Right atrium auricular region (tissue), 2 donors: ENCODE measurements at regions not wholly inside any gene's neighbourhood (a gene's known extent, or its start where the extent isn't known, plus 50 kb on each side); places are given as distances from the start of the nearest gene placed in this dataset.
"Not testable (repeated sequence)": the region's sequence is repeated elsewhere in the genome, so short reads cannot be mapped to it uniquely, and the experiment has no call there.

Experiments
- DNase-seq: peaks from one replicate; pipeline ENCODE4 v3.0.0-alpha.2; 2019; ENCODE audit warnings: low spot score
- H3K27ac ChIP-seq, 2 donors: fragments of 200-600 bp; sonication (generic); 1 replicate in 1 of 2; 2 replicates in 1 of 2; pipeline ENCODE4 v1.5.1; 2016 to 2019
- H3K27me3 ChIP-seq, 2 donors: fragments of 200-600 bp; sonication (generic); one replicate each; pipeline versions ENCODE4 v1.5.1 to v1.6.0; 2017 to 2019
- H3K36me3 ChIP-seq: fragments of 200-600 bp; sonication (generic); one replicate; pipeline ENCODE4 v1.5.1; 2016
- H3K4me1 ChIP-seq, 2 donors: fragments of 200-600 bp; sonication (generic); one replicate each; pipeline versions ENCODE4 v1.5.1 to v1.6.0; 2017 to 2019
- H3K4me3 ChIP-seq, 2 donors: fragments of 200-600 bp; sonication (generic); 1 replicate in 1 of 2; 2 replicates in 1 of 2; pipeline ENCODE4 v1.5.1; 2017 to 2019; ENCODE audit warnings: mild to moderate bottlenecking in 1 of 2, moderate library complexity in 1 of 2
- H3K9me3 ChIP-seq, 2 donors: fragments of 200-600 bp; sonication (generic); one replicate each; pipeline ENCODE4 v1.5.1; 2019
- TF ChIP-seq, protein P1 (sequence below), 2 donors: fragments of 200-600 bp; sonication (generic); IDR thresholded peaks; one replicate each; pipeline ENCODE4 v1.5.1; 2019; ENCODE audit warnings: antibody characterized with exemption in 2 of 2

DNA sequence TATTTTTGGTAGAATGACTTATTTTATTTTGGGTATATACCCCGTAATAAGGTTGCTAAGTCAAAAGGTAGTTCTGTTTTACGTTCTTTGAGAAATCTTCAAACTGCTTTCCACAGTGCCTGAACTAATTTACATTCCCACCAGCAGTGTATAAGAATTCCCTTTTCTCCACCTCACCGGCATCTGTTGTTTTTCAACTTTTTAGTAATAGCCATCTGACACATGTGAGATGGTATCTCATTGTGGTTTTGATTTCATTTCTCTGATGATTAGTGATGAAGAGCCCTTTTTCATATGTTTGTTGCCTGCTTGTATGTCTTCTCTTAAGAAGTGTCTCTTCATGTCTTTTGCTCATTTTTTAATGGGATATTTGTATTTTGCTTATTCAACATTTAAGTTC, 215.2 kb upstream of the TFPI start:
- TF ChIP-seq, protein P1, sequence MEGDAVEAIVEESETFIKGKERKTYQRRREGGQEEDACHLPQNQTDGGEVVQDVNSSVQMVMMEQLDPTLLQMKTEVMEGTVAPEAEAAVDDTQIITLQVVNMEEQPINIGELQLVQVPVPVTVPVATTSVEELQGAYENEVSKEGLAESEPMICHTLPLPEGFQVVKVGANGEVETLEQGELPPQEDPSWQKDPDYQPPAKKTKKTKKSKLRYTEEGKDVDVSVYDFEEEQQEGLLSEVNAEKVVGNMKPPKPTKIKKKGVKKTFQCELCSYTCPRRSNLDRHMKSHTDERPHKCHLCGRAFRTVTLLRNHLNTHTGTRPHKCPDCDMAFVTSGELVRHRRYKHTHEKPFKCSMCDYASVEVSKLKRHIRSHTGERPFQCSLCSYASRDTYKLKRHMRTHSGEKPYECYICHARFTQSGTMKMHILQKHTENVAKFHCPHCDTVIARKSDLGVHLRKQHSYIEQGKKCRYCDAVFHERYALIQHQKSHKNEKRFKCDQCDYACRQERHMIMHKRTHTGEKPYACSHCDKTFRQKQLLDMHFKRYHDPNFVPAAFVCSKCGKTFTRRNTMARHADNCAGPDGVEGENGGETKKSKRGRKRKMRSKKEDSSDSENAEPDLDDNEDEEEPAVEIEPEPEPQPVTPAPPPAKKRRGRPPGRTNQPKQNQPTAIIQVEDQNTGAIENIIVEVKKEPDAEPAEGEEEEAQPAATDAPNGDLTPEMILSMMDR (IDR thresholded peaks at IDR 0.05) = no peak
- no peaks in the 10 kb centered on the region for H3K4me1 ChIP-seq

DNA sequence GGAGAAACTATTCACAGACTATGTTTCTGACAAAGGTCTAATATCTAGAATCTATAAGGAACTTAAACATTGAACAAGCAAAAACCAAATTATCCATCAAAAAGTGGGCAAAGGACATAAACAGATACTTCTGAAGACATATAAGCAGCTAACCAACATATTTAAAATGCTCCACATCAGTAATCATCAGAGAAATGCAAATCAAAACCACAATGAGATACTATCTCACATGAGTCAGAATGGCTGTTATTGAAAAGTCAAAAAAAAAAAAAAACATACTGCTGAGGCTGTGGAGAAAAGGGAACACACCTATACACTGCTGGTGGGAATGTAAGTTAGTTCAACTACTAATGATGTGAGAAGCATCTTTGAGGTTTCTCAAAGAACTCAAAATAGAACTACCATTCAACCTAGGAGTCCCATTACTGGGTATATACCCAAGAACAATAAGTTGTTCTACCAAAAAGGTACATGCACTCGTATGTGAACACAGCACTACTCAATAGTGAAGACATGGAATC, 220.4 kb upstream of the TFPI start:
- TF ChIP-seq, protein P1 (IDR thresholded peaks at IDR 0.05) = no peak
- H3K36me3 ChIP-seq = no peaks in the 10 kb centered on the region
- no peak for DNase-seq
- no peak overlapping the region for H3K27ac ChIP-seq
- no peaks in the 10 kb centered on the region for H3K27me3 ChIP-seq
- no peaks in the 10 kb centered on the region for H3K9me3 ChIP-seq
- no peaks in the 10 kb centered on the region for H3K4me1 ChIP-seq
- H3K4me3 ChIP-seq = no peak overlapping the region

More for the DNA sequence above, 215.2 kb upstream of the TFPI start:
- Histone ChIP-seq H3K27ac (no peak overlapping the region), H3K9me3 (no peaks in the 10 kb centered on the region), H3K36me3 (no peaks in the 10 kb centered on the region), H3K4me3 (no peak overlapping the region), H3K27me3 (no peaks in the 10 kb centered on the region)
- no peak for DNase-seq

DNA sequence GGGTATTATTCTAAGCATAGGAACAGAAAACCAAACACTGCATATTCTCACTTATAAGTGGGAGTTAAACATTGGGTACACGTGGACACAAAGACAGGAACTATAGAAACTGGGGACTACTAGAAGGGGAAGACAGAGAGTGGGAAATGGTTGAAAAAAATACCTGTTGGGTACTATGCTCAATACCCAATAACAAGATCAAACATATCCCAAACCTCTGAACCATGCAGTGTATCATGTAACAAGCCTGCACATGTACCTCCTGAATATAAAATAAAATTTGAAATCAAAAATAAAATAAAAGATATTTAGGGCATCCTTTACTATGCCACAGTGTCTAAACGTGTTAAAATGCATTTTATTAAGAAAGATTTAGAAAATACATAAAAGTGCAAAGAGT, 221.0 kb upstream of the TFPI start:
- Histone ChIP-seq H3K9me3 (no peaks in the 10 kb centered on the region), H3K36me3 (no peaks in the 10 kb centered on the region), H3K4me1 (no peaks in the 10 kb centered on the region), H3K4me3 (no peak overlapping the region), H3K27ac (no peak overlapping the region), H3K27me3 (no peaks in the 10 kb centered on the region)
- TF ChIP-seq, protein P1 (IDR thresholded peaks at IDR 0.05) = no peak
- no peak for DNase-seq

DNA sequence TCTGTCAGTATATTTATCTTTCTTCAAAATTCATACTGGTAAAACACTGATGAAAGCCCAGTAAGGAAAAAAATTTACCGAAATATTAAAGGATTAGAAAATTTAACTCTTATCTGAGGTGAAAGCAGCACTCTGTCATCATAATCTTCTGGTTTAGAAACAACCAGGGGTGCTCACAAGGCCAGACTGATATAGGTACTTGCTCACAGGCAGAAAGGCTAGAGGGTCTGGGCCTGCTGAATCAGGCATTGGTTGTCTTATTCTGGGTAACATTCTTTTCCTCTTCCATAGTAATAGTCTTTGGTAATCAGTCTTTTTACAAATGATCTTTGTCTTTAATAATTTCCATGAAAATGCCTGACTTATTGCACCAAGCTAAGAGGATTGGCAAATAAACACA, 221.4 kb upstream of the TFPI start:
- Histone ChIP-seq H3K27me3 (no peaks in the 10 kb centered on the region), H3K4me3 (no peak overlapping the region), H3K27ac (no peak overlapping the region), H3K4me1 (no peaks in the 10 kb centered on the region), H3K36me3 (no peaks in the 10 kb centered on the region), H3K9me3 (no peaks in the 10 kb centered on the region)
- TF ChIP-seq, protein P1 (IDR thresholded peaks at IDR 0.05) = no peak
- DNase-seq = no peak

DNA sequence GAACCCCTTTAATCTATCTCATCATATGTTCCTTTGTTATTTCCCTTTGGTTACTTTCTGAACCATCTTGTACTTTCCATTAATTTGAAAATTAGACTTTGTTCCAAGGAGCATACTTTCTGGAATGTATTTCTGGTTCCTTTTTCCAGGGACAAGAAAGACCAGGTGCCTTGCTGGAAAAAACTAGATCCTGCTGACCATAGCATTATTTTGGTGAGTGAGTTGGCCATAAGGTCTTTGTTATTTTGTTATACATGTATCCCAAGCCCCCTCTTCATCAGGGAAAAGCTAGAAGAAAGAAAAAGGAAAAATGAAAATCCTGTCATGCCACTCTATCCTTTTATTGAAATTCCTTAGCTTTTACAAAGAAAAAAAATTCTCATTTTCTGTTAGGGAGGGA, 228.1 kb upstream of the TFPI start:
- H3K27ac ChIP-seq = no peak overlapping the region
- H3K4me1 ChIP-seq = no peaks in the 10 kb centered on the region
- H3K36me3 ChIP-seq = no peaks in the 10 kb centered on the region
- TF ChIP-seq, protein P1 (IDR thresholded peaks at IDR 0.05) = no peak
- no peak overlapping the region for H3K4me3 ChIP-seq
- H3K27me3 ChIP-seq = no peaks in the 10 kb centered on the region
- no peak for DNase-seq
- peaks cover 0 to 3% of the 10 kb centered on the region in 2 donors for H3K9me3 ChIP-seq

DNA sequence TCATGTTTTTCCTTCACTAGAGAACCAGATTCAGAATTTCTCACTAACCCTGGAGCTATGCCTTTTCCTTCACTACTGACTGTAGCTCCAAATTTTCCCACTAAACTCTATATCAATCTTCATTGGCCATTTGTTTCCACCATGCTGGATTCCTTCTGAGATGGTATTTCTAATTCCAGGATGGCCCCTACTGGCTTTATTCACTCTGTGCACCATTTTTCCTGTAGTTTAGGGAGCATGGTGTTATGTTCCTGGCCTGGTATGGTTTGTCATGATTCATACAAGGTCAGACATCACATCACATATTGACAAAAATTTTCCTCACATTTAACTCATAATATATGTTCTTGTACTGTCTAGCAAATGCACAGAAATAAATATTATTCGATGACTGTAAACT, 229.2 kb upstream of the TFPI start:
- Histone ChIP-seq H3K27ac (no peak overlapping the region), H3K9me3 (peaks cover 0 to 5% of the 10 kb centered on the region in 2 donors), H3K27me3 (no peaks in the 10 kb centered on the region), H3K36me3 (no peaks in the 10 kb centered on the region), H3K4me3 (no peak overlapping the region), H3K4me1 (no peaks in the 10 kb centered on the region)
- TF ChIP-seq, protein P1 (IDR thresholded peaks at IDR 0.05) = no peak
- DNase-seq = no peak

DNA sequence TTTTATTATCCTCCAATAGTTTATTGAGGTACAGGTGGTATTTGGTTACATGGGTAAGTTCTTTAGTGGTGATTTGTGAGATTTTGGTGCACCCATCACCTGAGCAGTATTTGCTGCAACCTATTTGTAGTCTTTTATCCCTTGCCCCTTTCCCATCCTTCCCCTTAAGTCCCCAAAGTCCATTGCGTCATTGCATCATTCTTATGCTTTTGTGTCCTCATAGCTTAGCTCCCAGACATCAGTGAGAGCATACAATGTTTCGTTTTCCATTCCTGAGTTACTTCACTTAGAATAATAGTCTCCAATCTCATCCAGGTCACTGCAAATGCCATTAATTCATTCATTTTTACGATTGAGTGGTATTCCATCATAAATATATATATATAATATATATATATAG, 229.9 kb upstream of the TFPI start:
- H3K27me3 ChIP-seq, DNase-seq, H3K4me1 ChIP-seq, H3K9me3 ChIP-seq, H3K36me3 ChIP-seq, H3K27ac ChIP-seq, H3K4me3 ChIP-seq: not testable (repeated sequence)
